Trophoblast cell (in vitro differentiated cells and primary cell): ENCODE measurements at regions not wholly inside any gene's neighbourhood (a gene's known extent, or its start where the extent isn't known, plus 50 kb on each side); places are given as distances from the start of the nearest gene placed in this dataset.
A peak's percentile ranks its signal among the peaks of the same experiment; 100 is the strongest.

Experiments used
- DNase-seq, 2 donors: peaks; one replicate each; pipeline ENCODE4 v3.0.0-alpha.2; 2016
- H2AFZ ChIP-seq: 2 replicates; pipeline ENCODE4 v1.6.1; 2013; ENCODE audit warnings: low read length, moderate library complexity, mild to moderate bottlenecking; ENCODE audit not compliant: insufficient read depth, poor library complexity
- H2AK5ac ChIP-seq: 2 replicates; pipeline ENCODE4 v1.6.1; 2013; ENCODE audit warnings: mild to moderate bottlenecking, low read length
- H2BK120ac ChIP-seq: 2 replicates; pipeline ENCODE4 v1.6.1; 2013; ENCODE audit warnings: low read length, mild to moderate bottlenecking, moderate library complexity; ENCODE audit not compliant: insufficient read depth, poor library complexity
- H2BK12ac ChIP-seq: 2 replicates; pipeline ENCODE4 v1.6.1; 2013; ENCODE audit warnings: mild to moderate bottlenecking, low read length, moderate library complexity
- H2BK5ac ChIP-seq: 2 replicates; pipeline ENCODE4 v1.6.1; 2013; ENCODE audit warnings: low read length, low read depth, moderate library complexity, mild to moderate bottlenecking; ENCODE audit not compliant: poor library complexity
- H3K14ac ChIP-seq: 2 replicates; pipeline ENCODE4 v1.6.1; 2013; ENCODE audit warnings: mild to moderate bottlenecking, low read length
- H3K18ac ChIP-seq: 2 replicates; pipeline ENCODE4 v1.6.1; 2013; ENCODE audit warnings: mild to moderate bottlenecking, low read length
- H3K23ac ChIP-seq: 2 replicates; pipeline ENCODE4 v1.6.1; 2013; ENCODE audit warnings: low read length
- H3K27ac ChIP-seq: 2 replicates; pipeline ENCODE4 v1.5.1; 2013; ENCODE audit warnings: low read depth, mild to moderate bottlenecking, inconsistent platforms, low read length, moderate library complexity
- H3K27me3 ChIP-seq: 2 replicates; pipeline ENCODE4 v1.6.1; 2013; ENCODE audit warnings: inconsistent platforms, mild to moderate bottlenecking, low read length, moderate library complexity; ENCODE audit not compliant: insufficient read depth
- H3K36me3 ChIP-seq, 2 experiments: 1 replicate in 1 of 2; 2 replicates in 1 of 2; pipeline ENCODE4 v1.6.1; 2013; ENCODE audit warnings: low read length in 2 of 2, mild to moderate bottlenecking in 2 of 2, moderate library complexity in 1 of 2; ENCODE audit not compliant: insufficient read depth in 2 of 2, control insufficient read depth in 1 of 2
- H3K4ac ChIP-seq: 2 replicates; pipeline ENCODE4 v1.6.1; 2013; ENCODE audit warnings: low read depth, mild to moderate bottlenecking, low read length, moderate library complexity
- H3K4me1 ChIP-seq, 2 experiments: 1 replicate in 1 of 2; 2 replicates in 1 of 2; pipeline ENCODE4 v1.6.1; 2013; ENCODE audit warnings: low read length in 2 of 2, mild to moderate bottlenecking in 2 of 2, moderate library complexity in 1 of 2; ENCODE audit not compliant: insufficient read depth in 2 of 2, control insufficient read depth in 1 of 2
- H3K4me2 ChIP-seq: 2 replicates; pipeline ENCODE4 v1.6.1; 2013; ENCODE audit warnings: inconsistent platforms, mild to moderate bottlenecking, low read length, moderate library complexity
- H3K4me3 ChIP-seq: 2 replicates; pipeline ENCODE4 v1.5.1; 2013; ENCODE audit warnings: mild to moderate bottlenecking, low read depth, low read length, inconsistent platforms
- H3K79me1 ChIP-seq: one replicate; pipeline ENCODE4 v1.6.1; 2013; ENCODE audit warnings: low read length
- H3K79me2 ChIP-seq: 2 replicates; pipeline ENCODE4 v1.6.1; 2013; ENCODE audit warnings: low read length, mild to moderate bottlenecking; ENCODE audit not compliant: control insufficient read depth, insufficient read depth, poor library complexity
- H3K9ac ChIP-seq: 2 replicates; pipeline ENCODE4 v1.6.1; 2013; ENCODE audit warnings: mild to moderate bottlenecking, low read length
- H3K9me3 ChIP-seq: 2 replicates; pipeline ENCODE4 v1.6.1; 2013; ENCODE audit warnings: low read depth, mild to moderate bottlenecking, control low read depth, inconsistent platforms, low read length; ENCODE audit not compliant: insufficient read depth
- H4K12ac ChIP-seq: 2 replicates; pipeline ENCODE4 v1.6.1; 2013; ENCODE audit warnings: low read depth, mild to moderate bottlenecking, low read length, moderate library complexity
- H4K8ac ChIP-seq: 2 replicates; pipeline ENCODE4 v1.6.1; 2013; ENCODE audit warnings: low read depth, mild to moderate bottlenecking, low read length, moderate library complexity
- H4K91ac ChIP-seq: one replicate; pipeline ENCODE4 v1.6.1; 2013; ENCODE audit warnings: low read depth, mild to moderate bottlenecking, low read length, moderate library complexity
- WGBS: extraction: QIAGEN DNeasy Blood & Tissue Kit; methylation state at CpG from one replicate; pipeline ENCODE4 v1.1.7; 2013; ENCODE audit warnings: missing lambda C conversion rate; ENCODE audit not compliant: insufficient read length, insufficient coverage; ENCODE audit errors: extremely low coverage; 5-methylcytosine and 5-hydroxymethylcytosine counted together

DNA sequence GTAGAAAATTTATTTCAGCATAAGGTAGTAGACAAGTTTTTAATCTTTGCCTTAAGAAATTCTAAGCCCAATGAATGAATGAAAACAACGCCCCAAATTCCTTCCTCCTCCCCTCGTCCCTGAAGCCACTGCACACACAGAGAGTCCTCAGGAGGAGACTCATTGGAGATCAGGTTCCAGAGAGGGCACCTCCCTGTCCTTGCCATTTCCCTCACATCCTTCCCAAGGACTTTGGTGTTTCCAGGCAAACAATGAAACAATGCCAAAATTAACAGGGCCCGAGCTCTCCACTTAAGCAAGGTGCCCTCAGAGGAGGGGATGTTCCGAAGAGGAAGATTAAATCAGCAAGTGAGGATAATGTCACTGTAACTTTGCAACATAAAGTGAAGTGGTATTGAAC, 240.7 kb downstream of the DCDC2C start:
- no peak overlapping the region for H3K4me2 ChIP-seq
- H3K4me3 ChIP-seq = no peak overlapping the region
- H3K9ac ChIP-seq = no peak overlapping the region
- H3K14ac ChIP-seq = no peak overlapping the region
- H4K12ac ChIP-seq = no peak overlapping the region
- H3K9me3 ChIP-seq = peaks cover 2% of the 10 kb centered on the region
- no peak overlapping the region for H2BK12ac ChIP-seq
- no peak overlapping the region for H2AK5ac ChIP-seq
- no peak for DNase-seq
- H4K8ac ChIP-seq = no peak overlapping the region
- H3K27ac ChIP-seq = no peak overlapping the region
- no peak overlapping the region for H2BK5ac ChIP-seq
- H3K4ac ChIP-seq = no peak overlapping the region
- H3K27me3 ChIP-seq = no peaks in the 10 kb centered on the region
- H3K79me2 ChIP-seq = no peaks in the 10 kb centered on the region
- H3K36me3 ChIP-seq = no peaks in the 10 kb centered on the region
- no peak overlapping the region for H3K18ac ChIP-seq
- H3K4me1 ChIP-seq = no peaks in the 10 kb centered on the region
- H2AFZ ChIP-seq = no peak overlapping the region
- no peak overlapping the region for H4K91ac ChIP-seq
- no peak overlapping the region for H2BK120ac ChIP-seq
- no CpG with 5 or more reads among the region's 4 CpGs for WGBS
- no peak overlapping the region for H3K23ac ChIP-seq
- H3K79me1 ChIP-seq = no peaks in the 10 kb centered on the region

DNA sequence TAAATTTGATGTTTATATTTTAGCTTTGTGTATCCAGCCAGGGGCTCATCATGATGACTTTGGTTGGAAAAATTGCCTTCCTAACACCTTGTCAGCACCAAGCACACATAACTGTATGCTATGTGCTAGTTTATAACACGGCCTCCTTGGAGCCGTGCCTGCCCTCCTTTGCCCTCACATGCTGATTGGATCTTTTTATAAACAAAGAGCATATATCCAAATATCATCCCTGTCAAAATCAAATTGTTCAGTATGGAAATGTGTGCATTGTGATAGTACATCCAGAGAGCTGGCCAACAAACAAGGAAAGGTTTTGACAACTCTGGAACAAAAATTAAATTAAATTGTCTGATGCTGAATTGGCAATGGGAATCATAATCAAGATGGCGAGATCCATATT, 241.5 kb downstream of the DCDC2C start:
- Histone ChIP-seq H2AFZ (no peak overlapping the region), H3K4me1 (no peaks in the 10 kb centered on the region), H3K27me3 (no peaks in the 10 kb centered on the region), H3K79me2 (no peaks in the 10 kb centered on the region), H3K4ac (no peak overlapping the region), H4K8ac (no peak overlapping the region), H4K12ac (no peak overlapping the region), H3K4me3 (no peak overlapping the region), H3K23ac (no peak overlapping the region), H3K4me2 (no peak overlapping the region), H2BK120ac (no peak overlapping the region), H3K14ac (no peak overlapping the region), H3K79me1 (no peaks in the 10 kb centered on the region), H3K9me3 (peaks cover 2% of the 10 kb centered on the region), H2BK5ac (no peak overlapping the region), H2AK5ac (no peak overlapping the region), H2BK12ac (no peak overlapping the region), H3K9ac (no peak overlapping the region), H4K91ac (no peak overlapping the region), H3K18ac (no peak overlapping the region), H3K36me3 (no peaks in the 10 kb centered on the region), H3K27ac (no peak overlapping the region)
- DNase-seq = no peak
- WGBS = no CpG with 5 or more reads among the region's 3 CpGs

DNA sequence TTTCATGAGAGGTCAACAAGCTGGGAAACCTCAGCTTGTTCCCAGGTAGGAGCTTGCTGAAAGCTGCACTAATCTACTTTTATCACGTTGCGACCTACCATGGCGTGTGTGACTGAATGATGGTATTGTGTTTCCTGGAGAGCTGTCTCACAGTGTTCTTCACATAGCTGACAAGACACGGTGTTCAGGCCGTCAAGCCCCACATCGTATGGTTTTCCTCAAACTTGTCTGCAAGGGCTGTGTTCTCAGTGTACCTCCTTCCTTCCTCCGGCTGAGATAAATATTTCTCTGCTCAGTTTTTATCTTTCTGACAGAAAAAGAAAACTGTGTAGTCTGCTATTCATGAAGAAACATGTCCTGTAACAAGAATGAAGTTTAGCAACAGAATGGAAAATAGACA, 244.8 kb downstream of the DCDC2C start:
- no peak overlapping the region for H2AK5ac ChIP-seq
- no peak overlapping the region for H3K14ac ChIP-seq
- H3K27ac ChIP-seq = no peak overlapping the region
- no peak overlapping the region for H3K9ac ChIP-seq
- no peak overlapping the region for H2BK120ac ChIP-seq
- H3K23ac ChIP-seq = no peak overlapping the region
- DNase-seq = no peak
- H3K27me3 ChIP-seq = no peaks in the 10 kb centered on the region
- H3K4me2 ChIP-seq = no peak overlapping the region
- no peak overlapping the region for H4K8ac ChIP-seq
- WGBS = no CpG with 5 or more reads among the region's 7 CpGs
- no peaks in the 10 kb centered on the region for H3K4me1 ChIP-seq
- no peak overlapping the region for H2AFZ ChIP-seq
- no peak overlapping the region for H2BK5ac ChIP-seq
- no peak overlapping the region for H2BK12ac ChIP-seq
- no peak overlapping the region for H3K18ac ChIP-seq
- H3K36me3 ChIP-seq = no peaks in the 10 kb centered on the region
- H3K79me1 ChIP-seq = no peaks in the 10 kb centered on the region
- H3K4me3 ChIP-seq = no peak overlapping the region
- no peak overlapping the region for H3K4ac ChIP-seq
- H4K91ac ChIP-seq = no peak overlapping the region
- peaks cover 10% of the 10 kb centered on the region for H3K9me3 ChIP-seq
- no peak overlapping the region for H4K12ac ChIP-seq
- H3K79me2 ChIP-seq = no peaks in the 10 kb centered on the region

DNA sequence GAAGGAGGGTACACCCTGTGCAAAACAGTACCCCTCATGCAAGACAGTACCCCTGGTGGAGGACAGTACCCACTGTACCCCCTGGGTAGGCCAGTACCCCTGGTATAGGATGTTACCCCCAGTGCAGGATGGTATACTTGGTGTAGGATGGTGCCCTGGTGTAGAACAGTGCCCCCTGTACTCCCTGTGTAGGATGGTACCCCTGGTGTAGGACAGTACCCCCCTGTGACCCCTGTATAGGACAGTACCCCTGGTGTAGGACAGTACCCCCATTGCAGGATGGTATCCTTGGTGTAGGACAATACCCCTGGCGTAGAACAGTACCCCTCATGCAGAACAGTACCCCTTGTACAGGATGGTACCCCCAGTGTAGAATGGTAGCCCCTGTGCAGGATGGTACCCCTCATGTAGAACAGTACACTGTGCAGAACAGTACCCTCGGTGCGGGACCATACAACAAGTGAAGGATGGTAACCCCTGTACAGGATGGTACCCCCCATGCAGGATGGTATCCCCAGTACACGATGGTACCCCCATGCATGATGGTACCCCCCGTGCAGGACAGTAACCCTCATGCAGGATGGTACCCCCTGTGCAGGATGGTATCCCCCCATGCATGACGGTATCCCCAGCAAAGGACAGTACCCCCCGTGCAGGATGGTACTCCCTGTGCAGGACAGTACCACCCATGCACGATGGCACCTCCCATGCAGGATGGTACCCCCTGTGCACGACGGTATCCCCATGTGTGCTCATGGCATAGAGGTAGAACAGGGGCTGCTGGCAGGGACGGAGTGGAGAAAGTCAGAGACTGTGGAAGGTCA, 248.0 kb downstream of the DCDC2C start:
- Histone ChIP-seq H3K27ac (no peak overlapping the region), H2AFZ (no peak overlapping the region), H3K9me3 (peaks cover 10% of the 10 kb centered on the region), H2AK5ac (no peak overlapping the region), H3K27me3 (no peaks in the 10 kb centered on the region), H3K23ac (no peak overlapping the region), H3K79me2 (no peaks in the 10 kb centered on the region), H4K91ac (no peak overlapping the region), H3K4me2 (no peak overlapping the region), H3K36me3 (no peaks in the 10 kb centered on the region), H3K14ac (no peak overlapping the region), H3K9ac (peak overlapping the region; percentile 7), H2BK5ac (no peak overlapping the region), H4K12ac (no peak overlapping the region), H3K4ac (no peak overlapping the region), H3K18ac (no peak overlapping the region), H2BK120ac (no peak overlapping the region), H3K79me1 (no peaks in the 10 kb centered on the region), H3K4me3 (peak overlapping the region; percentile 50), H4K8ac (no peak overlapping the region), H3K4me1 (no peaks in the 10 kb centered on the region), H2BK12ac (no peak overlapping the region)
- no peak for DNase-seq
- no CpG with 5 or more reads among the region's 11 CpGs for WGBS
